Fibroblast of lung (primary cell): ENCODE measurements at regions not wholly inside any gene's neighbourhood (a gene's known extent, or its start where the extent isn't known, plus 50 kb on each side); places are given as distances from the start of the nearest gene placed in this dataset.

Experiments used
- DNase-seq, 2 donors: peaks; one replicate each; pipeline versions ENCODE4 v3.0.0 to v3.0.0-alpha.2; 2010; ENCODE audit warnings: low read depth in 2 of 2
- H2AFZ ChIP-seq: 2 replicates; pipeline ENCODE4 v1.5.1; 2012; ENCODE audit warnings: low read length, control low read depth, inconsistent platforms
- H3K27ac ChIP-seq: 2 replicates; pipeline ENCODE4 v1.5.1; 2011; ENCODE audit warnings: low read length, control low read depth; ENCODE audit not compliant: insufficient read depth
- H3K27me3 ChIP-seq: 2 replicates; pipeline ENCODE4 v1.5.1; 2011; ENCODE audit warnings: mild to moderate bottlenecking, low read length; ENCODE audit not compliant: control insufficient read depth, insufficient read depth
- H3K36me3 ChIP-seq: 2 replicates; pipeline ENCODE4 v1.5.1; 2011; ENCODE audit warnings: low read length; ENCODE audit not compliant: control insufficient read depth, insufficient read depth
- H3K4me1 ChIP-seq: 2 replicates; pipeline ENCODE4 v1.5.1; 2011; ENCODE audit warnings: low read length; ENCODE audit not compliant: control insufficient read depth, insufficient read depth; ENCODE audit errors: extremely low read depth
- H3K4me2 ChIP-seq: 2 replicates; pipeline ENCODE4 v1.5.1; 2011; ENCODE audit warnings: low read length, control low read depth; ENCODE audit not compliant: insufficient read depth; ENCODE audit errors: extremely low read depth
- H3K4me3 ChIP-seq, 4 experiments: fragments of 200-600 bp in 1 of 4; sonication (generic) in 1 of 4; replicated peaks in 1 of 4; 2 replicates each; pipeline ENCODE4 v1.5.1; 2011 to 2016; ENCODE audit warnings: low read length in 4 of 4, low read depth in 3 of 4, mild to moderate bottlenecking in 3 of 4, control low read depth in 2 of 4, inconsistent platforms in 1 of 4, mixed read lengths in 1 of 4; ENCODE audit not compliant: insufficient read depth in 1 of 4; ENCODE audit errors: control extremely low read depth in 1 of 4
- H3K79me2 ChIP-seq: 2 replicates; pipeline ENCODE4 v1.5.1; 2012; ENCODE audit warnings: mild to moderate bottlenecking, low read length, inconsistent platforms; ENCODE audit not compliant: control insufficient read depth, insufficient read depth
- H3K9ac ChIP-seq: 2 replicates; pipeline ENCODE4 v1.5.1; 2011; ENCODE audit warnings: mild to moderate bottlenecking, low read length, control low read depth; ENCODE audit not compliant: insufficient read depth
- H3K9me3 ChIP-seq: 2 replicates; pipeline ENCODE4 v1.5.1; 2012; ENCODE audit warnings: low read depth, low read length; ENCODE audit not compliant: control insufficient read depth, insufficient read depth
- H4K20me1 ChIP-seq: 2 replicates; pipeline ENCODE4 v1.5.1; 2011; ENCODE audit warnings: low read length; ENCODE audit not compliant: control insufficient read depth, insufficient read depth; ENCODE audit errors: extremely low read depth
- EZH2 ChIP-seq: IDR thresholded peaks from 2 replicates; pipeline ENCODE4 v1.5.1; 2012; ENCODE audit warnings: low read length, control low read depth, mild to moderate bottlenecking; ENCODE audit errors: missing control alignments
- TF ChIP-seq, protein P1 (sequence below), 2 donors: IDR thresholded peaks in 1 of 2; conservative IDR thresholded peaks in 1 of 2; 1 replicate in 1 of 2; 2 replicates in 1 of 2; pipeline ENCODE4 v1.5.1; 2011 to 2012; ENCODE audit warnings: low read length in 2 of 2, control low read depth in 1 of 2, inconsistent platforms in 1 of 2, low read depth in 1 of 2, mild to moderate bottlenecking in 1 of 2

DNA sequence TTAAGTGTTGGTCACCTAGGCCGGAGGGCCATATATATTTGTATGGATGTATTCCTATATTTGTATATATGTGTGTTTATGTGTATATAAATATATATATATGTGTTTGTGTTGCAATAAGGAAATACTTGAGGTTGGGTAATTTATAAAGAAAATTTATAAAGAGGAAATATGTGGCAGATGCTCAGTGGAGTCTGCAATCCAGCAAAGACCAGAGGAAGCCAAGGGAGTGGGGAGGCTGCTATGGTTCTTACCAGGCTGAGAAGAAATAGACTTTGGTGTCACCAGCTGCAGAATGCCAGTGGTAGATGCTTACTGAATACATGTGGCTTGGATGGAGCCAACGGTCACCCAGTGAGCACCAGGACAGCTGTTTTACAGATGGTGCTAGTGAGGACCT lies 97.4 kb upstream of the ELOVL5 start:
- no peak overlapping the region for H3K9ac ChIP-seq
- H3K4me1 ChIP-seq = no peaks in the 10 kb centered on the region
- DNase-seq = no peak
- TF ChIP-seq EZH2 = no peak
- TF ChIP-seq, protein P1, sequence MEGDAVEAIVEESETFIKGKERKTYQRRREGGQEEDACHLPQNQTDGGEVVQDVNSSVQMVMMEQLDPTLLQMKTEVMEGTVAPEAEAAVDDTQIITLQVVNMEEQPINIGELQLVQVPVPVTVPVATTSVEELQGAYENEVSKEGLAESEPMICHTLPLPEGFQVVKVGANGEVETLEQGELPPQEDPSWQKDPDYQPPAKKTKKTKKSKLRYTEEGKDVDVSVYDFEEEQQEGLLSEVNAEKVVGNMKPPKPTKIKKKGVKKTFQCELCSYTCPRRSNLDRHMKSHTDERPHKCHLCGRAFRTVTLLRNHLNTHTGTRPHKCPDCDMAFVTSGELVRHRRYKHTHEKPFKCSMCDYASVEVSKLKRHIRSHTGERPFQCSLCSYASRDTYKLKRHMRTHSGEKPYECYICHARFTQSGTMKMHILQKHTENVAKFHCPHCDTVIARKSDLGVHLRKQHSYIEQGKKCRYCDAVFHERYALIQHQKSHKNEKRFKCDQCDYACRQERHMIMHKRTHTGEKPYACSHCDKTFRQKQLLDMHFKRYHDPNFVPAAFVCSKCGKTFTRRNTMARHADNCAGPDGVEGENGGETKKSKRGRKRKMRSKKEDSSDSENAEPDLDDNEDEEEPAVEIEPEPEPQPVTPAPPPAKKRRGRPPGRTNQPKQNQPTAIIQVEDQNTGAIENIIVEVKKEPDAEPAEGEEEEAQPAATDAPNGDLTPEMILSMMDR (conservative IDR thresholded peaks at IDR 0.05 in 1 of 2, IDR thresholded peaks at IDR 0.05 in 1 of 2; ENCODE audit: low read depth in 1 of 2, low read length in 2 of 2) = no peak
- H3K9me3 ChIP-seq = no peaks in the 10 kb centered on the region
- no peaks in the 10 kb centered on the region for H3K36me3 ChIP-seq
- H3K27ac ChIP-seq = no peak overlapping the region
- H4K20me1 ChIP-seq = no peaks in the 10 kb centered on the region
- H3K27me3 ChIP-seq = no peaks in the 10 kb centered on the region
- no peak overlapping the region for H2AFZ ChIP-seq
- no peak overlapping the region for H3K4me2 ChIP-seq
- H3K4me3 ChIP-seq = no peak overlapping the region
- no peaks in the 10 kb centered on the region for H3K79me2 ChIP-seq

DNA sequence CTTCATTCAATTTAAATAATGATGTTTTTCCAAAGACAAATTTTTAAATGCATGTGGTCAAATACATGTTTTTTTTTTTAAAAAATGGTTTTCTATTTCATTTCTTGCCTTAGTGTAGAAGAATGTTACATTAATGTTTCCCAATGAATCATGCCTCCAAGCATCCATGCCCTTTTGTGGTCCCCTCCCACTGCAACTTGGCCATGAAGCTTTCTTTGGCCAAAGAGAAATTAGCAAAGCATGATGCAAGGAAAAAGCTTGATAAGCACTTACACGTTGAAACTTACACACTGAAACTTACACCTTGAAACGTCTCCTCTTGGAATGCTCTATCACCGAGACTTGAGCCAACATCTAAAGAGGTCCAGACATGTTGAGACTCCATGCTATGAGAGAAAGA lies 93.0 kb upstream of the ELOVL5 start:
- no peaks in the 10 kb centered on the region for H3K36me3 ChIP-seq
- H3K4me1 ChIP-seq = peaks cover 3% of the 10 kb centered on the region
- H3K27ac ChIP-seq = no peak overlapping the region
- H3K4me3 ChIP-seq = no peak overlapping the region
- no peaks in the 10 kb centered on the region for H4K20me1 ChIP-seq
- peak; percentile 77 to 86 for DNase-seq
- no peaks in the 10 kb centered on the region for H3K9me3 ChIP-seq
- no peak overlapping the region for H3K4me2 ChIP-seq
- H3K27me3 ChIP-seq = no peaks in the 10 kb centered on the region
- no peak overlapping the region for H3K9ac ChIP-seq
- TF ChIP-seq, protein P1 (conservative IDR thresholded peaks at IDR 0.05 in 1 of 2, IDR thresholded peaks at IDR 0.05 in 1 of 2; ENCODE audit: low read depth in 1 of 2, low read length in 2 of 2) = no peak
- no peak for TF ChIP-seq EZH2
- no peak overlapping the region for H2AFZ ChIP-seq
- no peaks in the 10 kb centered on the region for H3K79me2 ChIP-seq

DNA sequence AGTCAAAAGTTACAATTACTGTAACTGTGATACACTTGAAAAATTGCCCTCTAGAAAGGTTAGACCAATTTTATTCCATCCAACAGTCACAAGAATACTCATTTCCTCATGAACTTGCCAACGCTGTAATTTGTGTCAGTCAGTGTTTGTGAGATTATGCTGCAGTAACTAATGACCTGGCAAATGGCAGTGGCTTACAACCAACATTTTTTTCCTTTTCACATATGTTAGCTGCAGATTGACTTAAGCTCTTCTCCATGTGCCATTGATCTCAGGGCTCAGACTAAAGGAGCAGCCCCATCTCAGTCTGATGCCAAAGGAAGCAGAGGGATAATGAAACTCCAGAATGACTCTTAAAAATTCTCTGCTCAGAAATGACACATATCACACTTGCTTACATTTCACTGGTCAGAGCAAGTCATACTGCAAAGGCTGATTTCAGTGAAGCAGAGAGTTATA lies 92.3 kb upstream of the ELOVL5 start:
- Histone ChIP-seq H3K4me2 (no peak overlapping the region), H3K4me1 (peaks cover 3% of the 10 kb centered on the region), H3K79me2 (no peaks in the 10 kb centered on the region), H3K9ac (no peak overlapping the region), H3K4me3 (no peak overlapping the region), H3K27me3 (no peaks in the 10 kb centered on the region), H3K9me3 (no peaks in the 10 kb centered on the region), H2AFZ (no peak overlapping the region), H3K36me3 (no peaks in the 10 kb centered on the region), H4K20me1 (no peaks in the 10 kb centered on the region), H3K27ac (no peak overlapping the region)
- TF ChIP-seq, protein P1 (conservative IDR thresholded peaks at IDR 0.05 in 1 of 2, IDR thresholded peaks at IDR 0.05 in 1 of 2; ENCODE audit: low read depth in 1 of 2, low read length in 2 of 2) = no peak
- no peak for TF ChIP-seq EZH2
- DNase-seq = peak; percentile 26 to 68
